ENCODE measurements at regions not wholly inside any gene's neighbourhood (a gene's known extent, or its start where the extent isn't known, plus 50 kb on each side); places are given as distances from the start of the nearest gene placed in this dataset.

- TF ChIP-seq CTCF (IDR thresholded peaks at IDR 0.05): no peak
Observed at GRCh38 chr12:114215746-114216145, 190.2 kb downstream of the TBX5 start.

GRCh38 chr12:114213055-114213581, 192.8 kb downstream of the TBX5 start:
- no peak for TF ChIP-seq CTCF (IDR thresholded peaks at IDR 0.05)

- no peak for TF ChIP-seq CTCF (IDR thresholded peaks at IDR 0.05)
Observed at GRCh38 chr12:114209861-114210260, 196.1 kb downstream of the TBX5 start.

GRCh38 chr12:114206525-114206924, 199.4 kb downstream of the TBX5 start:
- no peak for TF ChIP-seq CTCF (IDR thresholded peaks at IDR 0.05)

GRCh38 chr12:114201794-114202193, 204.2 kb downstream of the TBX5 start:
- no peak for TF ChIP-seq CTCF (IDR thresholded peaks at IDR 0.05)

- no peak for TF ChIP-seq CTCF (IDR thresholded peaks at IDR 0.05)
Observed at GRCh38 chr12:114194956-114195355, 211.0 kb downstream of the TBX5 start.

- no peak for TF ChIP-seq CTCF (IDR thresholded peaks at IDR 0.05)
Observed at GRCh38 chr12:114194066-114194465, 211.9 kb downstream of the TBX5 start.

- TF ChIP-seq CTCF (IDR thresholded peaks at IDR 0.05): no peak
Observed at GRCh38 chr12:114193474-114193873, 212.5 kb downstream of the TBX5 start.

Measured in LNCAP (cell line).